Prostate gland (tissue), 2 donors: ENCODE measurements at regions not wholly inside any gene's neighbourhood (a gene's known extent, or its start where the extent isn't known, plus 50 kb on each side); places are given as distances from the start of the nearest gene placed in this dataset.

Source experiments
- POLR2A ChIP-seq: fragments of 450-650 bp; IDR thresholded peaks from one replicate; pipeline ENCODE4 v1.6.1; 2016; ENCODE audit warnings: antibody characterized with exemption, mild to moderate bottlenecking
- POLR2AphosphoS5 ChIP-seq: sonication (generic); formaldehyde crosslinking; IDR thresholded peaks from one replicate; pipeline ENCODE4 v1.6.1; 2017; ENCODE audit warnings: antibody characterized with exemption
- TF ChIP-seq, protein P1 (sequence below), 4 experiments: fragments of 200-600 bp in 2 of 4; fragments of 450-650 bp in 2 of 4; sonication (generic) in 2 of 4; IDR thresholded peaks; 1 replicate in 3 of 4; 2 replicates in 1 of 4; pipeline ENCODE4 v1.5.1; 2016 to 2019; ENCODE audit warnings: antibody characterized with exemption in 4 of 4, mild to moderate bottlenecking in 2 of 4, moderate library complexity in 2 of 4

DNA sequence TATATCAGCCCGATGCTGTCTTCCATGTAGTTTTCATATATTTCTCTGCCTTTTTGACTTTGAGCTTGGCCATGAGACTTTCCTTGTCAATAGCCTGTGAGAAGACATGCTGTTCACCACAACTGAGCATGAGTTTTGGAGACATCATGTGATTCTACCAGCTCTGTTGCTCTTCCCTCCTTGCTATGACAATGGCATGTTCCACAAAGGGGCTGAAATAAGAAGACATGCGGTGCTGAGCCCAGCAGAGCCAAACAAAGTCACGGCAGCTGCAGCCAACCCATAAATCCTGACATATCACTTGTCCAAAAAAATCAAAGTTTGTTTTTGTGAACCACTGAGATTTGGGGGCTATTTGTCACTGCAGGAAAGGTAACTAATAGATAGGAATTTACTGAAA lies 343.4 kb upstream of the KITLG start:
- TF ChIP-seq, protein P1, sequence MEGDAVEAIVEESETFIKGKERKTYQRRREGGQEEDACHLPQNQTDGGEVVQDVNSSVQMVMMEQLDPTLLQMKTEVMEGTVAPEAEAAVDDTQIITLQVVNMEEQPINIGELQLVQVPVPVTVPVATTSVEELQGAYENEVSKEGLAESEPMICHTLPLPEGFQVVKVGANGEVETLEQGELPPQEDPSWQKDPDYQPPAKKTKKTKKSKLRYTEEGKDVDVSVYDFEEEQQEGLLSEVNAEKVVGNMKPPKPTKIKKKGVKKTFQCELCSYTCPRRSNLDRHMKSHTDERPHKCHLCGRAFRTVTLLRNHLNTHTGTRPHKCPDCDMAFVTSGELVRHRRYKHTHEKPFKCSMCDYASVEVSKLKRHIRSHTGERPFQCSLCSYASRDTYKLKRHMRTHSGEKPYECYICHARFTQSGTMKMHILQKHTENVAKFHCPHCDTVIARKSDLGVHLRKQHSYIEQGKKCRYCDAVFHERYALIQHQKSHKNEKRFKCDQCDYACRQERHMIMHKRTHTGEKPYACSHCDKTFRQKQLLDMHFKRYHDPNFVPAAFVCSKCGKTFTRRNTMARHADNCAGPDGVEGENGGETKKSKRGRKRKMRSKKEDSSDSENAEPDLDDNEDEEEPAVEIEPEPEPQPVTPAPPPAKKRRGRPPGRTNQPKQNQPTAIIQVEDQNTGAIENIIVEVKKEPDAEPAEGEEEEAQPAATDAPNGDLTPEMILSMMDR (IDR thresholded peaks at IDR 0.05) = no peak
- TF ChIP-seq POLR2A (no peak), POLR2AphosphoS5 (no peak)
